ENCODE measurements at regions not wholly inside any gene's neighbourhood (a gene's known extent, or its start where the extent isn't known, plus 50 kb on each side); places are given as distances from the start of the nearest gene placed in this dataset.

DNA sequence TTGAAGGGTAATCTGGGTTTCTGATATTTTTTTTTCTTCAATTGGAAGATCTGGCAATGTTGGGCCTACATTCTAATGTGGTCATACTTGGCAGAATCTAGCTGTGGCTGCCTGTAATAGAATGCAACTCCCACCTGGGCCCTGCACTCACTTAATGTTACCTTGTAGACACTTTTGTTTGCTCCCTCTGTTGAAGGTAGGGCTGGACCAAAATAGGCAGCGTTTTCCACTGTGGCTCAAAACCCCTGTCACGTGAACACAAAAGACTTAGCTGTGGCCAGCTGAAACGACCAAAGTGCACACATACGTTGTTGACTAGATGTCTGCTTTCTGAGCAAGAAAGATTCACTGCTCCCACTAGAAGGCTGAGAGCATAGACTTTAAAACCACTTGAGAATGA, 117.6 kb upstream of the HMHB1 start:
- TF ChIP-seq, protein P1, sequence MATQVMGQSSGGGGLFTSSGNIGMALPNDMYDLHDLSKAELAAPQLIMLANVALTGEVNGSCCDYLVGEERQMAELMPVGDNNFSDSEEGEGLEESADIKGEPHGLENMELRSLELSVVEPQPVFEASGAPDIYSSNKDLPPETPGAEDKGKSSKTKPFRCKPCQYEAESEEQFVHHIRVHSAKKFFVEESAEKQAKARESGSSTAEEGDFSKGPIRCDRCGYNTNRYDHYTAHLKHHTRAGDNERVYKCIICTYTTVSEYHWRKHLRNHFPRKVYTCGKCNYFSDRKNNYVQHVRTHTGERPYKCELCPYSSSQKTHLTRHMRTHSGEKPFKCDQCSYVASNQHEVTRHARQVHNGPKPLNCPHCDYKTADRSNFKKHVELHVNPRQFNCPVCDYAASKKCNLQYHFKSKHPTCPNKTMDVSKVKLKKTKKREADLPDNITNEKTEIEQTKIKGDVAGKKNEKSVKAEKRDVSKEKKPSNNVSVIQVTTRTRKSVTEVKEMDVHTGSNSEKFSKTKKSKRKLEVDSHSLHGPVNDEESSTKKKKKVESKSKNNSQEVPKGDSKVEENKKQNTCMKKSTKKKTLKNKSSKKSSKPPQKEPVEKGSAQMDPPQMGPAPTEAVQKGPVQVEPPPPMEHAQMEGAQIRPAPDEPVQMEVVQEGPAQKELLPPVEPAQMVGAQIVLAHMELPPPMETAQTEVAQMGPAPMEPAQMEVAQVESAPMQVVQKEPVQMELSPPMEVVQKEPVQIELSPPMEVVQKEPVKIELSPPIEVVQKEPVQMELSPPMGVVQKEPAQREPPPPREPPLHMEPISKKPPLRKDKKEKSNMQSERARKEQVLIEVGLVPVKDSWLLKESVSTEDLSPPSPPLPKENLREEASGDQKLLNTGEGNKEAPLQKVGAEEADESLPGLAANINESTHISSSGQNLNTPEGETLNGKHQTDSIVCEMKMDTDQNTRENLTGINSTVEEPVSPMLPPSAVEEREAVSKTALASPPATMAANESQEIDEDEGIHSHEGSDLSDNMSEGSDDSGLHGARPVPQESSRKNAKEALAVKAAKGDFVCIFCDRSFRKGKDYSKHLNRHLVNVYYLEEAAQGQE (IDR thresholded peaks at IDR 0.05; ENCODE audit: borderline replicate concordance in 1 of 2, low read depth in 1 of 2, low read length in 2 of 2), result no peak
- TF ChIP-seq KLF11 (CRISPR knock-in tag; IDR thresholded peaks at IDR 0.05) (no peak), KDM2A (CRISPR knock-in tag; IDR thresholded peaks at IDR 0.05; ENCODE audit: borderline replicate concordance, low read depth) (no peak), TAF1 (CRISPR knock-in tag; IDR thresholded peaks at IDR 0.05) (no peak), ATF5 (CRISPR knock-in tag; IDR thresholded peaks at IDR 0.05; ENCODE audit: low read depth) (no peak), SMARCE1 (IDR thresholded peaks at IDR 0.05; ENCODE audit: borderline replicate concordance) (no peak), PHB2 (IDR thresholded peaks at IDR 0.05; ENCODE audit: partially characterized antibody) (no peak)
- TF ChIP-seq, protein P2, sequence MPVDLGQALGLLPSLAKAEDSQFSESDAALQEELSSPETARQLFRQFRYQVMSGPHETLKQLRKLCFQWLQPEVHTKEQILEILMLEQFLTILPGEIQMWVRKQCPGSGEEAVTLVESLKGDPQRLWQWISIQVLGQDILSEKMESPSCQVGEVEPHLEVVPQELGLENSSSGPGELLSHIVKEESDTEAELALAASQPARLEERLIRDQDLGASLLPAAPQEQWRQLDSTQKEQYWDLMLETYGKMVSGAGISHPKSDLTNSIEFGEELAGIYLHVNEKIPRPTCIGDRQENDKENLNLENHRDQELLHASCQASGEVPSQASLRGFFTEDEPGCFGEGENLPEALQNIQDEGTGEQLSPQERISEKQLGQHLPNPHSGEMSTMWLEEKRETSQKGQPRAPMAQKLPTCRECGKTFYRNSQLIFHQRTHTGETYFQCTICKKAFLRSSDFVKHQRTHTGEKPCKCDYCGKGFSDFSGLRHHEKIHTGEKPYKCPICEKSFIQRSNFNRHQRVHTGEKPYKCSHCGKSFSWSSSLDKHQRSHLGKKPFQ (CRISPR knock-in tag; IDR thresholded peaks at IDR 0.05; ENCODE audit: insufficient replicate concordance), result no peak
- TF ChIP-seq, protein P3, sequence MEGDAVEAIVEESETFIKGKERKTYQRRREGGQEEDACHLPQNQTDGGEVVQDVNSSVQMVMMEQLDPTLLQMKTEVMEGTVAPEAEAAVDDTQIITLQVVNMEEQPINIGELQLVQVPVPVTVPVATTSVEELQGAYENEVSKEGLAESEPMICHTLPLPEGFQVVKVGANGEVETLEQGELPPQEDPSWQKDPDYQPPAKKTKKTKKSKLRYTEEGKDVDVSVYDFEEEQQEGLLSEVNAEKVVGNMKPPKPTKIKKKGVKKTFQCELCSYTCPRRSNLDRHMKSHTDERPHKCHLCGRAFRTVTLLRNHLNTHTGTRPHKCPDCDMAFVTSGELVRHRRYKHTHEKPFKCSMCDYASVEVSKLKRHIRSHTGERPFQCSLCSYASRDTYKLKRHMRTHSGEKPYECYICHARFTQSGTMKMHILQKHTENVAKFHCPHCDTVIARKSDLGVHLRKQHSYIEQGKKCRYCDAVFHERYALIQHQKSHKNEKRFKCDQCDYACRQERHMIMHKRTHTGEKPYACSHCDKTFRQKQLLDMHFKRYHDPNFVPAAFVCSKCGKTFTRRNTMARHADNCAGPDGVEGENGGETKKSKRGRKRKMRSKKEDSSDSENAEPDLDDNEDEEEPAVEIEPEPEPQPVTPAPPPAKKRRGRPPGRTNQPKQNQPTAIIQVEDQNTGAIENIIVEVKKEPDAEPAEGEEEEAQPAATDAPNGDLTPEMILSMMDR (CRISPR knock-in tag; IDR thresholded peaks at IDR 0.05), result no peak

Data from HepG2 (cell line).